ENCODE measurements at regions not wholly inside any gene's neighbourhood (a gene's known extent, or its start where the extent isn't known, plus 50 kb on each side); places are given as distances from the start of the nearest gene placed in this dataset.

DNA sequence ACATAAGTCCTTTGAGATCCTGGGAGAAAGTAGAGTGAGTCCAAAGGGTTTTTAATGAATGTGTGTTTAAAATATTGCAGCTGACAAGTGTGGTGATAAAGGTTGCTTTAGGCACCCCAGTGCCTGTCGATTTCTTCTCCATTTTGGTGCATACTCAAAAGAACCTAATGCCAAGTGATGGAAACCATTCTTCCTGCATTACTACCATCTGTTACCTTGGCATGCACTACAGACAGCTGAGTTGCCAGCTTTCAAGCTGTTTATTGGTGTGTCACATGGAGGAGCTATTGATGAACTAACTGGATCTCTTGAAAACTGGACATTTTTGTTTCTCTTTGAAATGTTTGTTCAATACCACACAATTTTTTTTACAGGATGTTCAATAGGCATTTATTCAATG lies 350.0 kb downstream of the AKAIN1 start:
- intact Hi-C loops (cut with micrococcal nuclease), result no loop called here
- no peak overlapping the region for H2AFZ ChIP-seq (ENCODE audit: insufficient read depth, low read depth, low read length, poor library complexity, severe bottlenecking)
- no peak overlapping the region for H3K4me2 ChIP-seq (replicated peaks; ENCODE audit: low read depth, low read length, poor library complexity, severe bottlenecking)
- H3K27ac ChIP-seq (ENCODE audit: low read length in 2 of 2), result no peak overlapping the region
- no peak overlapping the region for H3K4me3 ChIP-seq (ENCODE audit: control extremely low read depth in 1 of 5, extremely low read depth in 1 of 5, insufficient read depth in 1 of 5, low read depth in 2 of 5, low read length in 4 of 5)
- no peaks in the 10 kb centered on the region for H4K20me1 ChIP-seq (ENCODE audit: control insufficient read depth, insufficient read depth, low read length, poor library complexity, severe bottlenecking)
- H3K79me2 ChIP-seq (ENCODE audit: control insufficient read depth, insufficient read depth, low read length), result no peaks in the 10 kb centered on the region
- ATAC-seq (ENCODE audit: low read depth), result no peak
- H3K9me3 Mint-ChIP-seq (ENCODE audit: insufficient read depth), result peaks cover 3% of the 10 kb centered on the region
- no peak overlapping the region for H3K27ac Mint-ChIP-seq
- H3K9me3 ChIP-seq (ENCODE audit: control extremely low read depth in 1 of 3, control insufficient read depth in 2 of 3, insufficient read depth in 1 of 3, low read length in 2 of 3), result no peaks in the 10 kb centered on the region
- no peak overlapping the region for H3K4me3 Mint-ChIP-seq
- DNase-seq, result no peak
- TF ChIP-seq, protein P1, sequence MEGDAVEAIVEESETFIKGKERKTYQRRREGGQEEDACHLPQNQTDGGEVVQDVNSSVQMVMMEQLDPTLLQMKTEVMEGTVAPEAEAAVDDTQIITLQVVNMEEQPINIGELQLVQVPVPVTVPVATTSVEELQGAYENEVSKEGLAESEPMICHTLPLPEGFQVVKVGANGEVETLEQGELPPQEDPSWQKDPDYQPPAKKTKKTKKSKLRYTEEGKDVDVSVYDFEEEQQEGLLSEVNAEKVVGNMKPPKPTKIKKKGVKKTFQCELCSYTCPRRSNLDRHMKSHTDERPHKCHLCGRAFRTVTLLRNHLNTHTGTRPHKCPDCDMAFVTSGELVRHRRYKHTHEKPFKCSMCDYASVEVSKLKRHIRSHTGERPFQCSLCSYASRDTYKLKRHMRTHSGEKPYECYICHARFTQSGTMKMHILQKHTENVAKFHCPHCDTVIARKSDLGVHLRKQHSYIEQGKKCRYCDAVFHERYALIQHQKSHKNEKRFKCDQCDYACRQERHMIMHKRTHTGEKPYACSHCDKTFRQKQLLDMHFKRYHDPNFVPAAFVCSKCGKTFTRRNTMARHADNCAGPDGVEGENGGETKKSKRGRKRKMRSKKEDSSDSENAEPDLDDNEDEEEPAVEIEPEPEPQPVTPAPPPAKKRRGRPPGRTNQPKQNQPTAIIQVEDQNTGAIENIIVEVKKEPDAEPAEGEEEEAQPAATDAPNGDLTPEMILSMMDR (IDR thresholded peaks at IDR 0.05), result no peak
- TF ChIP-seq EZH2 (IDR thresholded peaks at IDR 0.05; ENCODE audit: borderline replicate concordance, insufficient read depth, low read depth, low read length, poor library complexity, severe bottlenecking), result no peak
- H3K27me3 Mint-ChIP-seq, result no peaks in the 10 kb centered on the region
- H3K27me3 ChIP-seq (replicated peaks in 1 of 4; ENCODE audit: control extremely low read depth in 1 of 4, control insufficient read depth in 3 of 4, insufficient read depth in 4 of 4, low read length in 3 of 4), result no peaks in the 10 kb centered on the region
- ChIA-PET POLR2A (no interaction called here), CTCF (no interaction called here)
- H3K4me1 Mint-ChIP-seq, result no peaks in the 10 kb centered on the region
- no peaks in the 10 kb centered on the region for H3K4me1 ChIP-seq (ENCODE audit: control insufficient read depth in 2 of 2, insufficient read depth in 2 of 2, low read length in 2 of 2)
- WGBS (ENCODE audit: insufficient coverage), result no CpG with 5 or more reads among the region's 1 CpG
- H3K9ac ChIP-seq (ENCODE audit: low read length), result no peak overlapping the region
- no peaks in the 10 kb centered on the region for H3K36me3 ChIP-seq (replicated peaks in 1 of 2; ENCODE audit: control extremely low read depth in 1 of 2, control insufficient read depth in 1 of 2, extremely low read depth in 1 of 2, insufficient read depth in 2 of 2, low read length in 1 of 2)

DNA sequence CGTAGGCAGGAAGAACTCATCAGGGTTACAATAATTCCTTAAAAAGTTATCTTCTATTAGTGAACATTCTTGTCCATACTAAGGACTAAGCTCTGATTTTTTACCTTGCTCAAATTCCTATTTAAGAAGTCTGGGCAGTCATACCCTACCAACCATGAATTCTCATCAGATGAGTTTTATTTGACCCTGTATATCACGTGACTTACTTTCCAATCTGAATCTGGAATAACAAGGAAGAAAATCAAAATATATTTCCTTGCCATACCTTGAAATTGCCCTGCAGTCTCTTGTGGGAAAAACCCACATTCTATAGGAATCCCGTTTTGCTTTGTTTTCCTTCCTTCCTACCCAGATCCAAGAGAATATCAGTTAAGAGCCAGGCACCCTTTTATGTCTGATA lies 352.7 kb downstream of the AKAIN1 start:
- H3K9me3 ChIP-seq (ENCODE audit: control extremely low read depth in 1 of 3, control insufficient read depth in 2 of 3, insufficient read depth in 1 of 3, low read length in 2 of 3), result no peaks in the 10 kb centered on the region
- H3K36me3 ChIP-seq (replicated peaks in 1 of 2; ENCODE audit: control extremely low read depth in 1 of 2, control insufficient read depth in 1 of 2, extremely low read depth in 1 of 2, insufficient read depth in 2 of 2, low read length in 1 of 2), result no peaks in the 10 kb centered on the region
- H3K27ac Mint-ChIP-seq, result no peak overlapping the region
- H3K27me3 Mint-ChIP-seq, result no peaks in the 10 kb centered on the region
- no peak for TF ChIP-seq EZH2 (IDR thresholded peaks at IDR 0.05; ENCODE audit: borderline replicate concordance, insufficient read depth, low read depth, low read length, poor library complexity, severe bottlenecking)
- TF ChIP-seq, protein P1 (IDR thresholded peaks at IDR 0.05), result no peak
- no peak overlapping the region for H3K4me3 Mint-ChIP-seq
- no peaks in the 10 kb centered on the region for H3K79me2 ChIP-seq (ENCODE audit: control insufficient read depth, insufficient read depth, low read length)
- no peak overlapping the region for H3K4me3 ChIP-seq (ENCODE audit: control extremely low read depth in 1 of 5, extremely low read depth in 1 of 5, insufficient read depth in 1 of 5, low read depth in 2 of 5, low read length in 4 of 5)
- ChIA-PET CTCF (no interaction called here), POLR2A (no interaction called here)
- H2AFZ ChIP-seq (ENCODE audit: insufficient read depth, low read depth, low read length, poor library complexity, severe bottlenecking), result no peak overlapping the region
- no peaks in the 10 kb centered on the region for H3K4me1 ChIP-seq (ENCODE audit: control insufficient read depth in 2 of 2, insufficient read depth in 2 of 2, low read length in 2 of 2)
- H4K20me1 ChIP-seq (ENCODE audit: control insufficient read depth, insufficient read depth, low read length, poor library complexity, severe bottlenecking), result no peaks in the 10 kb centered on the region
- no peak overlapping the region for H3K9ac ChIP-seq (ENCODE audit: low read length)
- H3K4me1 Mint-ChIP-seq, result no peaks in the 10 kb centered on the region
- no peak overlapping the region for H3K4me2 ChIP-seq (replicated peaks; ENCODE audit: low read depth, low read length, poor library complexity, severe bottlenecking)
- H3K9me3 Mint-ChIP-seq (ENCODE audit: insufficient read depth), result peaks cover 3% of the 10 kb centered on the region
- intact Hi-C loops (cut with micrococcal nuclease), result no loop called here
- H3K27ac ChIP-seq (ENCODE audit: low read length in 2 of 2), result no peak overlapping the region
- DNase-seq (no peak), ATAC-seq (ENCODE audit: low read depth) (no peak)
- 83% methylated on average over 2 of the region's 3 CpGs for WGBS (ENCODE audit: insufficient coverage)
- H3K27me3 ChIP-seq (replicated peaks in 1 of 4; ENCODE audit: control extremely low read depth in 1 of 4, control insufficient read depth in 3 of 4, insufficient read depth in 4 of 4, low read length in 3 of 4), result no peaks in the 10 kb centered on the region

All from B cell (primary cell).